Stomach (tissue), 8 donors: ENCODE measurements at regions not wholly inside any gene's neighbourhood (a gene's known extent, or its start where the extent isn't known, plus 50 kb on each side); places are given as distances from the start of the nearest gene placed in this dataset.

Experiments used
- DNase-seq, 2 donors: peaks; one replicate each; pipeline versions ENCODE4 v3.0.0 to v3.0.0-alpha.2; 2013 to 2019
- H3K27ac ChIP-seq, 5 donors: fragments of 200-600 bp in 4 of 5; sonication (generic) in 4 of 5; one replicate each; pipeline ENCODE4 v1.5.1; 2013 to 2019; ENCODE audit warnings: mild to moderate bottlenecking in 1 of 5, moderate library complexity in 1 of 5
- H3K27me3 ChIP-seq, 3 donors: fragments of 200-600 bp; sonication (generic); one replicate each; pipeline ENCODE4 v1.5.1; 2017 to 2019; ENCODE audit warnings: mixed run types in 1 of 3
- H3K36me3 ChIP-seq, 4 donors: fragments of 200-600 bp; sonication (generic); 1 replicate in 3 of 4; 2 replicates in 1 of 4; pipeline ENCODE4 v1.5.1; 2016 to 2019
- H3K4me1 ChIP-seq, 4 donors: fragments of 200-600 bp; sonication (generic); one replicate each; pipeline ENCODE4 v1.5.1; 2016 to 2019
- H3K4me3 ChIP-seq, 4 donors: fragments of 200-600 bp; sonication (generic) in 3 of 4; one replicate each; pipeline ENCODE4 v1.5.1; 2016 to 2019; ENCODE audit warnings: mild to moderate bottlenecking in 1 of 4
- H3K9me3 ChIP-seq, 4 donors: fragments of 200-600 bp; sonication (generic); one replicate each; pipeline ENCODE4 v1.5.1; 2016 to 2019
- EP300 ChIP-seq: sonication (generic); formaldehyde crosslinking; IDR thresholded peaks from one replicate; pipeline ENCODE4 v1.6.1; 2017; ENCODE audit warnings: antibody characterized with exemption
- POLR2A ChIP-seq, 4 donors: fragments of 450-650 bp; IDR thresholded peaks; one replicate each; pipeline ENCODE4 v1.6.1; 2016; ENCODE audit warnings: antibody characterized with exemption in 4 of 4, control low read depth in 2 of 4, mild to moderate bottlenecking in 1 of 4, moderate library complexity in 1 of 4
- POLR2AphosphoS5 ChIP-seq, 3 donors: sonication (generic); formaldehyde crosslinking; IDR thresholded peaks; one replicate each; pipeline ENCODE4 v1.6.1; 2016; ENCODE audit warnings: antibody characterized with exemption in 3 of 3
- WGBS, 5 donors: extraction: QIAGEN DNeasy Blood & Tissue Kit in 3 of 5; methylation state at CpG; one replicate each; pipeline versions ENCODE4 v1.1.5 to v1.1.7; 2013 to 2018; 5-methylcytosine and 5-hydroxymethylcytosine counted together
- intact Hi-C: fragments of 100-400 bp; cut with DNase I; formaldehyde crosslinking; loops from one replicate; pipeline ENCODE4 v1.15.1; 2023; ENCODE audit warnings: low total_unique reads
- TF ChIP-seq, protein P1 (sequence below), 7 experiments: fragments of 450-650 bp in 4 of 7; fragments of 200-600 bp in 3 of 7; sonication (generic) in 3 of 7; IDR thresholded peaks; one replicate each; pipeline ENCODE4 v1.5.1; 2016 to 2019; ENCODE audit warnings: antibody characterized with exemption in 7 of 7, control low read depth in 2 of 7, mild to moderate bottlenecking in 1 of 7
- donor health status: healthy with polysubstance abuse.
- donor health status: Bipolar disorder and iron deficiency.
- donor health status: healthy.

DNA sequence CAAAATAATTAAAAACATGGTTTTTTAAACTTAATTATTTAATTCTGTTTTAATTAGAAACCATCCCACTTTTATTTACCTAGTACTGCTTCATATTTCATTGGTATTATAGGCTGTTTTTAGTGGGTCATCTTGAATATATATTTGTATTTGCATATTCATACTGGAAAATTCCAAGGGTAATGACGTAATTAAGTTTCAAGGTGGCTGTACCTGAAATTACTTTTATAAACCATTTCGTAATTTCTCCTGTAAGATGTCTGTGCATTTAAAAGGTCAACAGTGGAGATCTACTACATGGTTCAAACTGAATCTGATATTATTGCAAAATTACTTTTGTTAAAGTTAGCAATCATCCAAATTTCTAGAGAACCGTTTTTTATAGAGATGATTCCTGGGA, 133.8 kb upstream of the NAALADL2 start:
- DNase-seq: no peak
- Histone ChIP-seq H3K4me3 (no peak overlapping the region), H3K4me1 (no peaks in the 10 kb centered on the region), H3K27ac (no peak overlapping the region), H3K27me3 (no peaks in the 10 kb centered on the region), H3K36me3 (no peaks in the 10 kb centered on the region), H3K9me3 (no peaks in the 10 kb centered on the region)
- no peak for TF ChIP-seq POLR2AphosphoS5 (IDR thresholded peaks at IDR 0.05)
- TF ChIP-seq POLR2A (IDR thresholded peaks at IDR 0.05): no peak
- no peak for TF ChIP-seq EP300
- TF ChIP-seq, protein P1, sequence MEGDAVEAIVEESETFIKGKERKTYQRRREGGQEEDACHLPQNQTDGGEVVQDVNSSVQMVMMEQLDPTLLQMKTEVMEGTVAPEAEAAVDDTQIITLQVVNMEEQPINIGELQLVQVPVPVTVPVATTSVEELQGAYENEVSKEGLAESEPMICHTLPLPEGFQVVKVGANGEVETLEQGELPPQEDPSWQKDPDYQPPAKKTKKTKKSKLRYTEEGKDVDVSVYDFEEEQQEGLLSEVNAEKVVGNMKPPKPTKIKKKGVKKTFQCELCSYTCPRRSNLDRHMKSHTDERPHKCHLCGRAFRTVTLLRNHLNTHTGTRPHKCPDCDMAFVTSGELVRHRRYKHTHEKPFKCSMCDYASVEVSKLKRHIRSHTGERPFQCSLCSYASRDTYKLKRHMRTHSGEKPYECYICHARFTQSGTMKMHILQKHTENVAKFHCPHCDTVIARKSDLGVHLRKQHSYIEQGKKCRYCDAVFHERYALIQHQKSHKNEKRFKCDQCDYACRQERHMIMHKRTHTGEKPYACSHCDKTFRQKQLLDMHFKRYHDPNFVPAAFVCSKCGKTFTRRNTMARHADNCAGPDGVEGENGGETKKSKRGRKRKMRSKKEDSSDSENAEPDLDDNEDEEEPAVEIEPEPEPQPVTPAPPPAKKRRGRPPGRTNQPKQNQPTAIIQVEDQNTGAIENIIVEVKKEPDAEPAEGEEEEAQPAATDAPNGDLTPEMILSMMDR (IDR thresholded peaks at IDR 0.05): no peak
- intact Hi-C loops: no loop called here
- WGBS, 5 donors: 88 to 98% (median 92%) methylated on average over 3 of the region's 3 CpGs

DNA sequence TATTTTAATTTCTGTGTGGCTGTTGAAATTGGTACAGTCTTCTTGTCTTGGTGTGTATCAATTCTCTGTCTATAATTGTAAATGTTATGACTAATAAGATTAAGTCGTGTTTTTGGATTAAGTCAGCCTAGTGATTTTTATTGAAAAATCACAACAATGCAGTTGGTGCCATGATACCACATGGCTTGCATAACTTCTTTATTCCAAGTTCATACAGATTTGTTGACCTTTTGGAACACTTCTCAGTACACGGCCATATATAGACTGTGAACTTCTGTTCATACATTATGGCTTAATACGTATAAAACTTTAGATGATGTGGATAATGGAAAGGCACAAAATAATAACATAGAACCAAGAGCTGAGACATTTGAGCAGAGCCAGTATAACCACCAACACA, 121.2 kb upstream of the NAALADL2 start:
- TF ChIP-seq EP300 (no peak), POLR2A (IDR thresholded peaks at IDR 0.05) (no peak), POLR2AphosphoS5 (IDR thresholded peaks at IDR 0.05) (no peak)
- TF ChIP-seq, protein P1 (IDR thresholded peaks at IDR 0.05): no peak
- Histone ChIP-seq H3K27me3 (no peaks in the 10 kb centered on the region), H3K4me1 (no peaks in the 10 kb centered on the region), H3K9me3 (peaks cover 0 to 16% (median 7%) of the 10 kb centered on the region in 4 donors), H3K36me3 (no peaks in the 10 kb centered on the region), H3K4me3 (no peak overlapping the region), H3K27ac (no peak overlapping the region)
- 67 to 84% (median 77%) methylated on average over 3 of the region's 3 CpGs for WGBS, 5 donors
- intact Hi-C loops: no loop called here
- no peak for DNase-seq

GRCh38 chr3:174749143-174749542, 110.0 kb upstream of the NAALADL2 start:
- Histone ChIP-seq H3K4me1 (no peaks in the 10 kb centered on the region), H3K36me3 (no peaks in the 10 kb centered on the region), H3K27ac (no peak overlapping the region), H3K9me3 (peaks cover 0 to 15% (median 7%) of the 10 kb centered on the region in 4 donors), H3K27me3 (no peaks in the 10 kb centered on the region), H3K4me3 (no peak overlapping the region)
- no peak for DNase-seq
- intact Hi-C loops: no loop called here
- TF ChIP-seq POLR2A (IDR thresholded peaks at IDR 0.05) (no peak), POLR2AphosphoS5 (IDR thresholded peaks at IDR 0.05) (no peak)
- TF ChIP-seq, protein P1 (IDR thresholded peaks at IDR 0.05): no peak
- WGBS, 5 donors: 75 to 87% (median 85%) methylated on average over 2 of the region's 2 CpGs

DNA sequence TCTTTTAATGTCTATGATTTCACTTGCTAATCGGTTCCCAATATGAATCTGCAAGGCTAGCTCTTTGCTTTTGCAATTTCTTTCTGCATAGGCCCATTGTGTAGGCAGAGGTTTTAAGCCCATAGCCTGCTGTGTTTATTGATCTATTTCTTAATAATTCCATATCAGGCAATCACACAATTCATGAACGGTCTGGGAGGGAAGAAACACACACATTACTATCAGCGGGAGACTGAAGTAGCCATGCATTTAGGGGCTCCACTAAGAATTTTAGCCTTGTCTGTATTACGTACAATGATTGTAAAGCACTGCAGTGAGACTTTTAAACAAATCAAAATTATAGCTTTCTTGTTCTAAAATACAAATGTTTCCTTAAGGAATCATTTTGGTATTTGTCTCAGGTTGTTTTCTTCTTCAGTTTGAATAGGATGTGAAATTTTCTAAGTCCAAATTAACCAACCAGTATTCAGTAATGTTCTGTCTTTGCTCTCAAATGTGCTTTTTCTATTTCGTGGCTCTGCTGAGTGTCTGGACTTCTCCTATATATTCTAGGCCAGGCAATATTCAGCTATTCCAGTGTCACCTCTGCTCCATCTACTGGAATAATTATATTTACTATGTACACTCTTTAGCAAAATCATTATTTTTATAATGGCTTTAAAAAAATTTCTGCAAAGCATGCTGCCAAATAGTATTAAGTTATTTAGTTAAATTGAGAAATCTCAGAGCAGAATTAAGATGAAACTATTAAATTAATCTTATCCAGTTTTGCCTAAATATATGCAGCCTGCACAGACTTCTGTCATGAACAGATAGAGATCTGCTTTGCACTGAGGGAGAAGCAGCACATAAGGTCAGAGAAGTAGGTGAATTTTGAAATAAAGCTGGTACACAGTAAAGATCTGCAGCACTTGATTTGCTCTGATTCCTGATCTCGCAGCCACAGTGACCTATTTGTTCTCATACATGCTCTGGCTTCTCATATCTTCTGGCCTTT, 103.0 kb upstream of the NAALADL2 start:
- H3K36me3 ChIP-seq: no peaks in the 10 kb centered on the region
- H3K27me3 ChIP-seq: no peaks in the 10 kb centered on the region
- intact Hi-C loops: no loop called here
- peaks cover 0 to 10% (median 3%) of the 10 kb centered on the region in 4 donors for H3K9me3 ChIP-seq
- no peak overlapping the region for H3K4me3 ChIP-seq
- WGBS, 5 donors: 75 to 87% (median 81%) methylated on average over 6 of the region's 6 CpGs
- H3K4me1 ChIP-seq: no peaks in the 10 kb centered on the region
- TF ChIP-seq, protein P1 (IDR thresholded peaks at IDR 0.05): no peak
- TF ChIP-seq POLR2A (IDR thresholded peaks at IDR 0.05): no peak
- no peak for DNase-seq
- H3K27ac ChIP-seq: no peak overlapping the region
